PC-9 (cell line): ENCODE measurements at regions not wholly inside any gene's neighbourhood (a gene's known extent, or its start where the extent isn't known, plus 50 kb on each side); places are given as distances from the start of the nearest gene placed in this dataset.

Source experiments
- CTCF ChIP-seq: fragments of 200-600 bp; sonication (generic); conservative IDR thresholded peaks from 2 replicates; pipeline ENCODE4 v1.6.1; 2017; ENCODE audit warnings: mixed run types, antibody characterized with exemption, mild to moderate bottlenecking, moderate library complexity
- EZH2 ChIP-seq: fragments of 200-600 bp; sonication (generic); IDR thresholded peaks from 2 replicates; pipeline ENCODE4 v1.8.0; 2017; ENCODE audit warnings: antibody characterized with exemption, low read depth

GRCh38 chr3:152173627-152174026 is 95.1 kb upstream of the MBNL1 start:
- TF ChIP-seq CTCF: no peak
- no peak for TF ChIP-seq EZH2
